ENCODE measurements at regions not wholly inside any gene's neighbourhood (a gene's known extent, or its start where the extent isn't known, plus 50 kb on each side); places are given as distances from the start of the nearest gene placed in this dataset.

DNA sequence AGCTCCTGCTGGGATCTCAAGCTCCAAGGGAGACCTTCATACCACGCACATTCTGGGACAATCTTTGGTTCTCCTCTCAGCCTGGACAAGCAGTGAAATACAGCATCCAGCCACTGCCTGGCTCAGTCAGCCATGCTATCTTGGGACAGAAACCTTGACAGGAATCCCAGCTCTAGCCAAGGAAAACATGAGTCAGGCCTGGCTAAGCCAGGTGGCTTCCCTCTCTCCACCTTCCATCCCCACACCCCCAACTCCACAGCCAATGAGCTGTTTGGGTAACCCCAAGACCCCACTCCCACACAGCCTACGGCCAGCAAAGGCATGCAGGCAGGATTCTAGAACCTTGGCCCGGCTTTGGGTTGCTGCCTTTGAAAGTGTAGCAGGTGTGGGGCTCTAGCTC lies 64.9 kb downstream of the MCFD2 start:
- in situ Hi-C loops (cut with HindIII; ENCODE audit: low sequenced_read_pairs): no loop called here
- DNase-seq (ENCODE audit: low spot score): peak; percentile 46

DNA sequence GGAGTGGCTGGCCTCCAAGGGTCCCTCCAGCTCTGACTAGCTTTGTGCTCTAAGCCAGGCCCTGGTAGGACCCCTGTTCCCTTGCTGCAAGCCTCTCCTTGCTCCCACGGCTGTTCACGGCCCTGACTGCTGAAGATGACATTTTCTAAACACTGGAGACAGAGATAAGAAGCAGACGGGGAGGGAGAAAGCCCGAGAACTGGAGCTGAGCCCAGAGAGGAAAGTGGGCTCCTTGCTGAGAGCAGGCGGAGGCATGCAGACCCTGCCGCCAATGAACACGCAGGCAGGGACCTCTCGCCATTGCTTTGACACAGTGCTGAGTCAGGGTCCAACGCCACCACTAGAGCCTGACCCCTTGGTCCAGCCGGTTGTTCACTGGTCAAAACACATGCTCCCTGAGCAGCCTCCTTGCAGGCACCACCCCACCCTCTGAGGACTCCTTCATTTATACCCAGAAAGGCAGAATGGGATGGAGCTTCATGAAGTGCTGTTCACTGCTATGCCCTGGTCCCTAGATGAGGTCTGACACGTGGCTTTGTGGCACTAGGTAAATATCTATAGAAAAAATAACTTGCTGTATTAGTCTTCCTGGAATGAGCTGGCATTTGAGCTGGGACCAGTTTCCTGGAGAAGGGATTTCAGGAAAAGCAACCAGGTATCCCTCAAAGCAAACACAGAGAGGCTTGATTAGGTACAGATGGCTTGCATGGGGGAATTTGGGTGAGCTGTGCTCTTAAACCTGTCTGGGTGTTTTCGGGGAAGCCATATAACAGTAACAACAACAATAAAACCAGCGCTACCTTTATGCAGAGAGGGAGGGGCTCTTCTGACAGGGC lies 65.7 kb downstream of the MCFD2 start:
- in situ Hi-C loops (cut with HindIII; ENCODE audit: low sequenced_read_pairs): no loop called here
- peak; percentile 43 for DNase-seq (ENCODE audit: low spot score)

DNA sequence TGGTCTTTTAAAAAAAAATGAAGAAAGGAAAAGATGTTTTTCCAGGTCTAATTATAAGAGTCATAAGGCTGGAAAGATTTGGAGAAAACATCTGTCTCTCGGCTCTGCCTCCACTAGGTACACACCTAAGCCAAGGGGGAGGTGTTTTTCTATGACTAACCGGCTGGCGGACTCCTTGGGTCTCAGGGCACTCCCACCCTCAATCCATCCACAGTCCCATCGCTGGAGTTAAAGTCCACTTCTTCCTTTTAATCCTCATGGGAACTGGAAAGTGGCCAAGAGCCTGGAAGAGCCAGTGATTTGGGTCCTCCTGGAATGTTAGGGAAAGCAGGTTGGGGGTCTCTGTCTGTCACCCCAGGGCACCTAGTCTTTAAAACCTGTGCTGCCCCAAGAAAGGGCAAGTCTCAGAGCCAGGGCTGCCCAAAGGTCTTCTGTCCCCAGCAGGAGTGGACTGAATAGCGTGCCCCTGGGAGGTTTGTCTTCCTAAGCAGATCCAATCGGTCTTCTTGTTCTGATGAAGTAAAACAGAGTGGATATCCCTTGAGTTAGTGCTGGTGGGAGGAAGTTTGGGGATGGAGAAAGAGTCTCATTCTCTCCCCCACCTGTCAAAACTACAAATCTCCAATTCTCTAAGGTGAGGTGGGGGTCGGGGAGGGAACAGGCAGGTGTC lies 66.4 kb downstream of the MCFD2 start:
- no peak for DNase-seq (ENCODE audit: low spot score)
- in situ Hi-C loops (cut with HindIII; ENCODE audit: low sequenced_read_pairs): no loop called here

DNA sequence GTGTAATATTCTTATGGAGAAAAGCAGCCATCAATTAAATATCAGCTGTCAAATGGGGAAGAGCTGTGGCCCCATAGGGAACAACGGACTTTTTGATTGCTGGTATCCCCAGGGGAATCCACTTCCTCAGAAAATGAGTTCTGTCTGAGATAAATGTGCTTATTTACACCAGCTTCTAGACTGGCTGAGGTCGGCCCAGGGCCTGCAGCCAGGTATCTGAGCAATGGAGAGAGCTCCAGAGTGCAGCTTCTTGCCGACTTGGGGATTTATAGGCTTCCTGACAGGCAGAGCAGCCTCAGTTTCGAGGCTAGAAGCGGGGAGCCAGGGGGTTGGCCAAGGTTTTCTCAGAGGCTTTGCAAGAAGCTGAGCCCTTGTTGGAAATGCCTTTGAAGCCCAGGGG lies 67.2 kb downstream of the MCFD2 start:
- DNase-seq (ENCODE audit: low spot score): no peak
- in situ Hi-C loops (cut with HindIII; ENCODE audit: low sequenced_read_pairs): no loop called here

DNA sequence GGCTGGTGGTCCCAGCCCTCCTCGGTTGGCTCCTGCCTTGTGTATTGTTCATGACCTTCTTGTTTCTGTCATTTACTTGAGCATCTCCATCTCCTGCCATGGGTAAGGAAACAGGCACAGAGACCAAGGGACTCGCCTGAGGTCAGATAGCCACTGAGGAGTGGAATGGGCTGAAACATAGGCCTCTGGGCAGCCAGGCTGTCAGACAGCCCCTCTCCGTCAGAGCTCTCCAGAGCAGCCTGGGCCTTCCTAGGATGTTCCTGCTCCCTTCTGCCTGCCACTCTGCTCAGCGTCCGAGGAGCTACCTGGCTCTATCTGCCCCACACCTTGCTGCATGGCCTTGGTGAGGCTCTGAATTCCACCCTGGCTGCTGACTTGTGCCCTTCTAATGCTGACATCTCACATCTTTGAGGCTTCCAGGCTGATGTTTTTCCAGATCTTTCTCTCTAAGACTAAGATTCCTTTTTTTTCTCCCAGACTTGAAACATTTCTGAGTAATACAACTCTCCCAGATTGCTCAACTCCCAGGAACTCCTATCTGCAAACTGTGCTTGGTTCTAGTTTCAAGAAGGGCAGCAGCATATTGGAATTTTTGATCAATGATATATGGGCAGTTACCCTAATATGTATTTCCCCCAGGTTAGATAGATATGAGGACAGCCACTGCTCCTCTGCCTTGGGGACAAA lies 67.7 kb downstream of the MCFD2 start:
- in situ Hi-C loops (cut with HindIII; ENCODE audit: low sequenced_read_pairs): no loop called here
- DNase-seq (ENCODE audit: low spot score): no peak

DNA sequence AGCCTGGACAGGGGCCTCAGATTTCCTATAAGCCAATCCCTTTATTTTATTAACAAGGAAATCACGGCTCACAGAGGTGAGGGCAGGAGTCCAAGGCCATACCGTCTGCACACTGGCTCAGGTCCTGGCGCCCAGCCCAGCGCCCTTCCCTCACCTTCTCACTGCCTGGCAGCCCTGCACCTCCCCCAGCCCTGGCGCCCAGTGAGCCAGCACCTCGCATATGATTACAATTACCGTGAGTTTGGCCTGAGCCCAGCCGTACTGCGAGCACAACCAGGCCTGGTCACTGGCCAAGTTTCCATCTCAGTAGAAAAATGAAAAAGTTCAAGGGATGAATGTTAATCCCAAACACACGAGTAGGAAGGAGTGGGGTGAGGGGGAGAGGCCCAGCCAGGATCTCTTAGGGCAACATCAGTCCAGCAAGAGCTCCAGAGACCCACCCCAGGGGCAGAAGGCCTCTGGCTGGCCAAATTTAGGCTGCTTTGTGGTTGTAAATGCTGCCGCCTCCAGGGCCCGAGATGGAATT lies 68.4 kb downstream of the MCFD2 start:
- in situ Hi-C loops (cut with HindIII; ENCODE audit: low sequenced_read_pairs): no loop called here
- DNase-seq (ENCODE audit: low spot score): peak; percentile 87

DNA sequence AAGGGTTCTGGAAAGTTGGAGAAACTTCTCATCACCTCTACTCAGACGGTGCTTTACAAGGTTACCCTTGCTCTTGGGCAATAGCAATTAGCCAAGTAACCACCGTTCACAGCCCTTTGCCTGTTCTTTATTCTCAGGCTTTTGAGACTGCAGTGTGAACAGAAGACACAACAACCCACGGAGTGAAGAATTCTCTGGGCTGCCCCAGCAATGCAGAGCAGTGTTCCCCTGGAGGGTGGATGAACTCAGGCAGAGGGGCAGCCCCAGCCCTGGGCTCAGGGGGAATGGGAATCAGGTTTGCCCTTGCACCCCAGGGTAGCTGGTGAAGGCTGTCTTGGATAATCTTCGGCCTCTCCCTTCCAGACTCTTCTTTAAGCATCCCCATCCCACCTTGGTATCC lies 69.1 kb downstream of the MCFD2 start:
- in situ Hi-C loops (cut with HindIII; ENCODE audit: low sequenced_read_pairs): no loop called here
- DNase-seq (ENCODE audit: low spot score): no peak

DNA sequence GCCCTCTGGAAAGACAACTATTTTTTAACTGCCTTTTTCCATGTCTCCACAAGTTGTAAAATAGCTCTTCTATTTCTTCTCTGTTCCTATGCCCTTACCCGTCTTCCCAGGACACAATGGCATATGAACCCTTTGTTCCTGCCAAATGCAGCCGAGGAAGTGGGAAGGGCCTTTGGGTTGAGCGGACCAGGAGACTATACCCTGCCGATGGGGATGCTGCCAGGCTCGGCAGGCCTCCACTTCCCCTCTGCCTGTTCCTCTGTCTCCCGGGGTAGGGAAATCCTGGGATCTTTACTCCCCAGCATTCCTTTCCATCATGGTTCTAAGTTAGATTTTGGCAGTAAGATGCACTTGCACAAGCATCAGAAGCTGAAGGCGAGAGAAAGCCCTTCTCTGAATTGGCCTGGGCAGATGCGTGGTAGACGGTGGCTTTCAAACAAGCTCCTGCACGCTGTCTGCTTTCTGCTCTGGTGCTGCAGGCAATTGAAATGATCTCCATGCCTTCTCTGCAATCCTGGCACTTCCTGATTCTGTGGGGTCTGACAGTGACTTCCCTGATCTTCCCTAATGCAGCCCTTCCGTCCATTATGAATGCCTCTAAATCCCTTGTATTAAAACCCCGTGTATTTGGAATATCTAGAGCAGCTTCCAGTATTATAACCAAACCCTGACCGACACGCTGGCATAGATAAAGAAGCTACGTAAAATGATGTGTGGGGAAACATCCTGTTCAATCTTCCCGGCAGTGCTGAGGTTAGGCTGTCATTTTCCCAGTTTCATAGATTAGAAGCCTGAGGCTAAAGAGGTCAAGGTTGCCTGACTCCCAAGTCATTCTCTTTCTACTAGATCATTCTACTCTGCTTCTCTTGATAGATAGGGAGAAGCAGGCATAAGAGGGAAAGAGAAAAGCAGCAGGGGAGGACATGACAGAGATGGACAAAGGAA lies 69.8 kb downstream of the MCFD2 start:
- in situ Hi-C loops (cut with HindIII; ENCODE audit: low sequenced_read_pairs): no loop called here
- no peak for DNase-seq (ENCODE audit: low spot score)

DNA sequence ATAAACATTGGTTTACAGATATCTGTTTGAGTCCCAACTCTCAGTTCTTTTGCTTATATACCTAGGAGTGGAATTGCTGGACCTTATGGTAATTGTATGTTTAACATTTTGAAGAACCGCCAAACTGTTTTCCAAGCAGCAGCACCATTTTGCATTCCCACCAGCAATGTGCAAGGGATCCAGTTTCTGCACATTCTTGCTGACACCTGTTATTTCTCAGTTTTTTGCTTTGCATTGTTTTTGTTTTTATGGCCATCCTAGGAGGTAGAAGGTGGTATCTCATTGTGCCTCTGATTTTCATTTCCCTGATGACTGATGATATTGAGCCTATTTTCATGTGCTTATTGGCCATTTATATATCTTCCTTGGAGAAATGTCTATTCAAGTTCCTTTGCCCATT lies 71.2 kb downstream of the MCFD2 start:
- in situ Hi-C loops (cut with HindIII; ENCODE audit: low sequenced_read_pairs): no loop called here
- DNase-seq (ENCODE audit: low spot score): no peak

DNA sequence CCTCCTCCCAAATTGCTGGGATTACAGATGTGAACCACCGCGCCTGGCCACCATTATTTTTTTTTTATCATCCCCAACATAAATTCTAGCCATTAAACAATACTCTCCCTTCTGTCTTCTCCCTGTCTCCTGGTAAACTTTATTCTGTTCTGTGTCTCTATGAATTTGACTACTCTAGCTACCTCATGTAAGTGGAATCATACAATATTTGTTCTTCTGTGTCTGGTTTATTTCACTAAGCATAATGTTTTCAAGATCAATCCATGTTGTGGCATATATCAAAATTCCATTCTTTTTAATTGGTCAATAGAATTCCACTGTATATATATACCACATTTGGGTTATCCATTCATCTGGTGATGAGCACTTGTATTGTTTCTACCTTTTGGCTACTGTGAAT lies 71.6 kb downstream of the MCFD2 start:
- in situ Hi-C loops (cut with HindIII; ENCODE audit: low sequenced_read_pairs): no loop called here
- no peak for DNase-seq (ENCODE audit: low spot score)

DNA sequence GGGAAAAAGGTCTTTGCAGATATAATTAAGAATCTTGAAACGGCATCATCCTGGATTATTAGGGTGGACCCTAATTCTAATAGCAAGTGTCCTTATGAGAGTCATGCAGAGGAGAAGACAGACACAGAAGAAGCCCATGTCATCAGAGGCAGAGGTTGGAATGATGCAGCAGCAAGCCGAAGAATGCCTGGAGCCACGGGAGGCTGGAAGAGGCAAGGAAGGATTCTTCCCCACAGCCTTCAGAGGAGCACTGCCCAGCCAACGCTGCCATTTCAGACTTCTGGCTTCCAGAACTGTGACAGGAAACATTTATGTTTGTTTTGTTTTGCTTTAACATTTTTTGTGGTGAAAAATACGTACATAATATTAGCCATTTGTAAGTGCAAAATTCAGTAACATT lies 72.3 kb downstream of the MCFD2 start:
- no peak for DNase-seq (ENCODE audit: low spot score)
- in situ Hi-C loops (cut with HindIII; ENCODE audit: low sequenced_read_pairs): no loop called here

DNA sequence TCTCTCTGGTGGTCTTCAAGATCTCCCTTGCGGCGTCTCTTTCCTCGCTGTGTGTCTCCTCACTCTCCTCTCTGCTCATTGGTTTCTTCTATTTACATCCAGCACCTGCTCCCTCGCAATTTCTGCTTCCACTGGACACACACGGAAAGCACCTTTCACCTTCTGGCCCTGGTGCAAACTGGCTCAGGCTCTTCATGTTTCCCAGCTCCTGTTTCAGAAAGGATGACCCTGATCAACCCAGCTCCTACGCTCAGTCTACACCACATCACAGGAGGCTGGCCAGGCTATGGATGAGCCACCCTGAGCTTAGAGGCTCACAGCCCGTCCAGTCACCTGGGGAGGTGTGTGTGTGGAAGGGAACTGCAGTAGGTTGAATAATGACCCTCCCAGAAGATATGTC lies 72.7 kb downstream of the MCFD2 start:
- in situ Hi-C loops (cut with HindIII; ENCODE audit: low sequenced_read_pairs): no loop called here
- no peak for DNase-seq (ENCODE audit: low spot score)

DNA sequence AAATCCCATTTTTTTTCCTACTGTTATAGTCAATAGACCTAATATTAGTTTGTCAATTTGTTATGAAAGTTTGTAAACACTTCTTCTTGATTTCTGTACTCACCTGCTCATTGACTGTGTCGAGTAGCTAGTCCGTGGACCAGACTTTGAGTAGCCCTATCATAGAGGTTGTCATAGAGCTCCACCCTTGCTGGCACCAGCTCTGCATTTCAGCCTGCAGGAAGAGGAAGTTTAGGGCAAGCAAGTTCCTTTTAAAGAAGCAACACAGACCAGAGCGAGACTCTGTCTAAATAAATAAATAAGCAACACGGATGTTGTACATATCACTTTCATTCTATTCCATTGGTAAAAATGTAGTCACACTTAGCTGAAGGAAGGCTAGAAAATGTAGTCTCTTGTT lies 74.0 kb downstream of the MCFD2 start:
- in situ Hi-C loops (cut with HindIII; ENCODE audit: low sequenced_read_pairs): no loop called here
- no peak for DNase-seq (ENCODE audit: low spot score)

DNA sequence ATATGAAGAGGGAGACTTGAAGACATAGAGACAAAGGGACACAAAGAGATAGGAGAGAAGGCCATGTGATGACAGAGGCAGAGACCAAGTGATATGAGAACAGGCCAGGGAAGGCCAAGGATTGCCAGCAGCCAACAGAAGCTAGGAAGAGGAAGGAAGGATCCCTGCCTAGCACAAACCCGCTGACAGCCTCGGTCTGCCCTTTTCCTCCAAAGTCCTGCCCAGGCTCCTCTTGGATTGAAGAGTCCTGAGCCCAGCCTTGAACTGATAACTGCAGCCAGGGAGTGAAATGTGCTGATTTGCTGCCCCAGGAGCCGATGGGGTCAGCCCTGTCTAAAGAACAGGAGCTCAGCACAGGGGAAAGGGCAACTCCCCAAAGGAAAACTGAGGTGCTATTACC lies 76.6 kb downstream of the MCFD2 start:
- DNase-seq (ENCODE audit: low spot score): no peak
- in situ Hi-C loops (cut with HindIII; ENCODE audit: low sequenced_read_pairs): no loop called here

DNA sequence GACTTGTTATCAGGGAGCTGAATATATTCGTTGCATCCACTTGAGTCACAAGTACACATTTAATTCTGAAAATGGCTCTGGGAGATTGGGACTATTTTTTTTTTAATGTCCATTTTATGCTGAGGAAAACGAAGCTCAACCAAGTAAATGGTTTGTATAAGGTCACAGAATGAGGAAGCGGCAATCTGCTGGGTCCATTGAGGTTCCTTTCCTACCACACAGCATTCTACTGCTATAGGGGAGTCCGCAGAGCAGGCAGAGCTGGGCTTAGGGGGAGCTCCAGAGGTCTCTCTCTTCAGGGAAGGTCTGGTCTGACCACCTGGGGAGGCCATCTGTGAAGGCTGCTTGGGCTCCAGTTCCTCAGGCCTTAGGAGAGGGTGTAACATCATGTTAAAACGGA lies 77.9 kb downstream of the MCFD2 start:
- DNase-seq (ENCODE audit: low spot score): no peak
- in situ Hi-C loops (cut with HindIII; ENCODE audit: low sequenced_read_pairs): no loop called here

DNA sequence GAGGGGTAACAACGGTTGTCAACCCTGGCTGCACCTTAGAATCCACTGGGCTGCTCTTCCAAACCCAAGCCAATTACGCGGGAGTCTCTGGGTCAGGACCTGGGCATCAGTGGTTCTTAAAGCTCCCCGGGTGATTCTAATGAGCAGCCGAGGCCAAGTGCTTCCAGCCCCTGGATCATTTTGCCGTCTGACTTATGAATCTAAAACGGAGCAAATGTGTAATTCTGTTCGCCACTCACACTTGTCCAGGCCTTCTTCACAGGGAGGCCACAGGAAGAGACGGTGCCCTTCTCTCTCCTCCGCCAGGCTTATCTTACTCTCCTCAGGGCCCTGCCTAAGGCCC lies 78.5 kb downstream of the MCFD2 start:
- DNase-seq (ENCODE audit: low spot score): no peak
- in situ Hi-C loops (cut with HindIII; ENCODE audit: low sequenced_read_pairs): no loop called here

DNA sequence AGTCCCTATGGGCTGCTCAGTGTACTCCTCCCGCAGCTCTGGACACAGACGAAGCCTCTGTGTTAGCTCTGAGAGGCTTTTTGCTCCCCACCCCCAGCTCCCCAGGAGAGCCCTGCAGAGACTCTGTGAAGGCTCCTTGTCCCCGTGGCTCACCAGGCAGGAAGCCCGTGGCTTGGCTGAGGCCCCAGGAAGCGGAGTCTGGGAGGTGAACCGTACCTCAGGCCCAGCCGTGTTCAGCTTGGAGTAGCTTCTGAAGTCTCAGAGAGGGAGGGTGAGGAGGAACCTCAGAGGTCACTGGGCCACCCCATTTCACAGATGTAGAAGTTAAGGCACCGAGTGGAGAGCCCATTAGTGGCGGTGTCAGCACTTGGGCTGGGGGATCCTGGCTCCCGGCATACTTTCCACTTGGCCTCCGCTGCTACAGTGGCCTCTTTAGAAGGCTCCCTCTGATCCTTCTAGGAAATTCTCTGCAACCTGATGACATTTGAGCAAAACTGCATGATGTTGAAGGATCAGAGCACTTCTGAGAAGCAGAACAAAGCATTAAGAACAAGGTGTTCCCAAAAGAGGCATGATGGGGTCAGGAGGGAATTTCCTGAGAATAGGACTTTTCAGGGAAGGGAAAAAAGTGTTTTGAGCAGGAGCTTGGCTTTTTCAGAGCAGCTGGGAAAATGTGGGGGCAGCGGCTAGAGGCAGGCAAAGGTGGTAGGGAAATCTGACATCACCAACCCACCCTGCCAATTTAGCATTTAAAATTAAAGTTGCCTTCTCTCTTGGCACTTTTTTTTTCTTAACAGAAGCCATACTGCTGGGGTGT lies 79.1 kb downstream of the MCFD2 start:
- no peak for DNase-seq (ENCODE audit: low spot score)
- in situ Hi-C loops (cut with HindIII; ENCODE audit: low sequenced_read_pairs): no loop called here

DNA sequence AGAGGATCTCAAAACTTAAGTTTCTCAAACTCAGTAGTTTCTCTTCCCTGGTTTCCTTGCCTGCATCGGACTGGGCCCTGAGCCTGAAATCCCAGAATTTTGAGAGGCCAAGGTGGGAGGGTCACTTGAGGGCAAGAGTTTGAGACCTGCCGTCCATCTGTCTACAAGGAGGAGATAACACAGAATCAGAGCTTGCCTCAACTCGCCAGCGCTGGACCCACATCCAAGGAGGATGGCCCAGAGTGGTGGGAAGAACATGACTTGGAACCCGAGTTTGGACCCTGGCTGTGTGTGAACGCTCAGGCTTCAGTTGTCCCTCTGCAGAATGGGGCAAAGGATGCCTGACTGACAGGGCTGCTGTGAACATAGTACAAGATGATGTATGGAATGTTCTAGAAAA lies 80.1 kb downstream of the MCFD2 start:
- in situ Hi-C loops (cut with HindIII; ENCODE audit: low sequenced_read_pairs): no loop called here

DNA sequence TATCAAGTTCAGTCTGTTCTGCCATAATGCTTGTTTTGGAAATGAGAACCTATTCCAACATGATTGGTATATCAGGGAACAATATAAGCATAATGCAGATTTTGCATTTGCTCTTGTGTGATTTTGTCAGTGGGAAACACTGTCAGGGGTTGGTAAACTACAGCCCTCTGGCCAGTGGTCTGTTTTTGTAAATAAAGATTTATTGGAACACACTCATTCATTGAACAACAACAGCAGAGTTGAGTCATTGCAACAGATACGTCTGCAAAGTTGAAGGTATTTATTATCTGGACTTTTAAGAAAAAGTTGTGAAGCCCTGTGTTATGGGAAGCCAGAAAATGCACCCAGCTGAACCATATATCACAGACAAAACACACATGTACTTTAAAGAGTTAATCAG lies 83.1 kb downstream of the MCFD2 start:
- DNase-seq (ENCODE audit: low spot score): no peak
- in situ Hi-C loops (cut with HindIII; ENCODE audit: low sequenced_read_pairs): no loop called here

More for the DNA sequence above, 80.1 kb downstream of the MCFD2 start:
- no peak for DNase-seq (ENCODE audit: low spot score)
